Stomach smooth muscle (tissue), 2 donors: ENCODE measurements at regions not wholly inside any gene's neighbourhood (a gene's known extent, or its start where the extent isn't known, plus 50 kb on each side); places are given as distances from the start of the nearest gene placed in this dataset.

Experiments
- H3K27ac ChIP-seq: one replicate; pipeline ENCODE4 v1.7.0; 2013; ENCODE audit warnings: mild to moderate bottlenecking, low read length, inconsistent platforms
- H3K27me3 ChIP-seq, 2 donors: one replicate each; pipeline ENCODE4 v1.7.0; 2013; ENCODE audit warnings: low read length in 2 of 2; ENCODE audit not compliant: insufficient read depth in 2 of 2, control insufficient read depth in 1 of 2
- H3K36me3 ChIP-seq, 2 donors: one replicate each; pipeline ENCODE4 v1.7.0; 2013; ENCODE audit warnings: low read length in 2 of 2; ENCODE audit not compliant: control insufficient read depth in 2 of 2, insufficient read depth in 2 of 2
- H3K4me1 ChIP-seq: one replicate; pipeline ENCODE4 v1.7.0; 2013; ENCODE audit warnings: low read length; ENCODE audit not compliant: control insufficient read depth, insufficient read depth
- H3K4me3 ChIP-seq, 2 donors: one replicate each; pipeline ENCODE4 v1.7.0; 2013; ENCODE audit warnings: low read length in 2 of 2
- H3K9ac ChIP-seq, 2 donors: one replicate each; pipeline ENCODE4 v1.7.0; 2013; ENCODE audit warnings: low read length in 2 of 2, mild to moderate bottlenecking in 1 of 2
- H3K9me3 ChIP-seq, 2 donors: one replicate each; pipeline ENCODE4 v1.7.0; 2013; ENCODE audit warnings: low read length in 2 of 2; ENCODE audit not compliant: control insufficient read depth in 2 of 2
- donor health status: healthy.
- donor health status: Pancreatic carcinoma.

DNA sequence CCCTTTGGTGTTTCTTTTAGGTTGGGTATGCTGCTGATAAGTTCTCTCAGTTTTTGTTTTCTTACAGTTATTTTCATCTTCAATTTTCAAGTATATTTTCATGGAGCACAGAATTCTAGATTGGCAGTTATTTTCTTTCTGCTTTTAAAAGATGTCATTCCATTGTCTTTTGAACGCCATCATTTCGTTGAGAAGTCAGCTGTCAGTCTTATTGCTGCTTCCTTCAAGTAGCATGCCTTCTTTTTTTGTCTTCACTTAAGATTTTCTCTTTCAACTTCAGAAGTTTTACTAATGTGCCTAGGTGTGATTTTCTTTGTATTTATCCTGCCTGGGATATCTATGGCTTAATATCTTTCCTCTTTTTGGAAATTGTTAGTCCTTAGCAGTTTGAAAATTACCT is 262.2 kb upstream of the PMFBP1 start:
- Histone ChIP-seq H3K4me1 (no peaks in the 10 kb centered on the region), H3K27ac (no peak overlapping the region), H3K9ac (no peak overlapping the region), H3K27me3 (no peaks in the 10 kb centered on the region), H3K36me3 (no peaks in the 10 kb centered on the region), H3K4me3 (no peak overlapping the region), H3K9me3 (peaks cover 0 to 4% of the 10 kb centered on the region in 2 donors)

DNA sequence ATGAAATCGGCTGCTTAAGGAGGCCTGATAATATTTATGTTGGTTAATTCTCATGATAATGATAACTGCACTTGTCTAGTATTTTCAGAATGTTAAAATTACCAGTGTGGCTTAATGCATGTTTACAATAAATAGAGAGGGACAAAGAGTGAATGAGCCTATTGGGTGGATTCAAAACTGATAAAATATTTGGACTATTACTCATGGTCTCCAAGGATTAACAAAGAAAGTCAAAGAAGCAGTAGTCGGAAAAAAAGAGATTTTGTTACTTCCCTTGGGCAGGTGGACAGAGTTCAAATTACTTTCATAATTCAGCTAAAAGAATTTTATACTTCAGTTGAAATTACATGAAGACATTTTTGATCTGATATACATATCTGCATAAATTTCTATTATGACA is 258.2 kb upstream of the PMFBP1 start:
- no peak overlapping the region for H3K9ac ChIP-seq
- no peaks in the 10 kb centered on the region for H3K4me1 ChIP-seq
- H3K27me3 ChIP-seq = no peaks in the 10 kb centered on the region
- no peak overlapping the region for H3K4me3 ChIP-seq
- no peak overlapping the region for H3K27ac ChIP-seq
- no peaks in the 10 kb centered on the region for H3K36me3 ChIP-seq
- H3K9me3 ChIP-seq = peaks cover 0 to 7% of the 10 kb centered on the region in 2 donors

DNA sequence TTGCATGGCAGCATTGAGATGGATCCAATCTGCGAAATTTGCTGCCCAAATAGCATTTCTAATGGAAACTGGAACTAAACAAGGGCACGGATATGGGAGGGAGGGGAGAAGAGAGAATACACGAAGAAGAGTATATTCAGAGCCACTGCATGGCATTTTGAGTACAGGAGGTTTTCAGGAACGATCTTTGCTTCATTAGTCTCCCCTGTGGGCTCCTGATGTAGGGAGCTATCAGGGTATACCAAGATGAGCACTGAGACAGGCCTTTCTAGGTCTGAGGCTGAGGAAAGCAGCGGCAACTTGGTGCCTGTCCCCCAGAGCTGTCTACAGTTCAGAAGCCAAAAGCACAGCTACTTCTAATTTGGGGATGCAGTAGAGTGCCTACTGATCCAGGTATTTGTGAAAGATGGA is 257.7 kb upstream of the PMFBP1 start:
- Histone ChIP-seq H3K9ac (no peak overlapping the region), H3K27ac (no peak overlapping the region), H3K9me3 (peaks cover 0 to 3% of the 10 kb centered on the region in 2 donors), H3K36me3 (no peaks in the 10 kb centered on the region), H3K4me3 (no peak overlapping the region), H3K27me3 (no peaks in the 10 kb centered on the region), H3K4me1 (no peaks in the 10 kb centered on the region)

DNA sequence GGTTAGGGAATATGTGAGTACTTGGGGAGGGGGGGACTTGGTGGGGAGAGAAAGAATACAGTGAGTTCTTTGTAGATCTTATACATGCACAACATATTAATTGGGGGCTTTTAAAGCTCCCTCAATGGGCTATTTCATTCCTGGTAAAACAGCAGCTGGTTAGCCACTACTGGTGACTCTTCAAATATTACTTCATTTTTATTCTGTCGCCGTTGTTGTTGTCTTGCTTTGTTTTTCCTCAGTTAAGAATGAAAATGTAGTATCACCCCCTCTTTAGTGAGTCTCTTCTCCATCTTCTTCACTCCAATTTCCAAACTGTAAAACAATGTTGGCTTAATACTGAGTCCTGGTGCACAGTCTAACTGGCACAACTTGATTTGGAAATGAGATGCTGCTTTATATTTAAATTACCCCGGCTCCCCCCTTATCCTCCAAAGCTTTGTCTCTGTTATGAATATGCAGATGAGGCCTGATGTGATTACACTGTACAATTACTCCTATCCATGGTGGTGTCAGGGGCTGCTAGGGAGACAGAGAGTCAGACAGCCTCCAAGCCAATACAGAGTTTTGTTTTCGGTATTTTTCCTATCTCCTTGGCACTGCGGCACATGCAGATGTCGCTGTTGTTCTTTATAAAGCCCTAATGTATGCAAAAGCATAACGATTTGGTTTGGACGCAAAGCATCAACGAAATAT is 256.9 kb upstream of the PMFBP1 start:
- no peak overlapping the region for H3K9ac ChIP-seq
- H3K4me3 ChIP-seq = no peak overlapping the region
- no peaks in the 10 kb centered on the region for H3K36me3 ChIP-seq
- H3K27me3 ChIP-seq = no peaks in the 10 kb centered on the region
- H3K4me1 ChIP-seq = no peaks in the 10 kb centered on the region
- H3K9me3 ChIP-seq = peaks cover 0 to 3% of the 10 kb centered on the region in 2 donors
- no peak overlapping the region for H3K27ac ChIP-seq

DNA sequence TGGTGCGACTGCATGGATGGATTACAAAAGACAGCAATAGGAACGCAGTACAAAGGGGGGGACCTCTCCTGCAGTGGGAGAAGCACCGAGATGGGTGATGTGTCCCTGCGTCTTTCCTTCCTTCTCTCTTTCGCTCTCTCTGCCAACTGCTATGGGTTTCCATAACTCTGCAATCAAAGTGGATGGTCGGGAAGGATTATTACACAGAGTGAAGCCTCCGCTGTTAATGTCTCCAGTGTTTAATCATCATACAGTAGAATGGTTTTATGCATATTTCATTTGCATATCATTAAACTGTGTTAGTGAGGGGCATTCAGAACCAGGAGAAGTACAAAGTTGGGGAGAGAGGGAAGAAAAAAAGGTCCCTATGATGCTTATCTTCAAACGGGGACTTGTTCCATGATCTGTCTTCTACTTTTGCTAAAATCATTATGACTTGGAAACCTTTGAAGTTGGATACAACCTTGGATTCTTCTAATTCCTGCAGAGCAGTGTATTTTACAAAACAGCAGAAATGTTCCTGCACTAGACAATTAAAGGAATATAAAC is 255.9 kb upstream of the PMFBP1 start:
- Histone ChIP-seq H3K9me3 (peaks cover 0 to 3% of the 10 kb centered on the region in 2 donors), H3K9ac (no peak overlapping the region), H3K4me1 (no peaks in the 10 kb centered on the region), H3K27me3 (no peaks in the 10 kb centered on the region), H3K4me3 (no peak overlapping the region), H3K27ac (no peak overlapping the region), H3K36me3 (no peaks in the 10 kb centered on the region)

DNA sequence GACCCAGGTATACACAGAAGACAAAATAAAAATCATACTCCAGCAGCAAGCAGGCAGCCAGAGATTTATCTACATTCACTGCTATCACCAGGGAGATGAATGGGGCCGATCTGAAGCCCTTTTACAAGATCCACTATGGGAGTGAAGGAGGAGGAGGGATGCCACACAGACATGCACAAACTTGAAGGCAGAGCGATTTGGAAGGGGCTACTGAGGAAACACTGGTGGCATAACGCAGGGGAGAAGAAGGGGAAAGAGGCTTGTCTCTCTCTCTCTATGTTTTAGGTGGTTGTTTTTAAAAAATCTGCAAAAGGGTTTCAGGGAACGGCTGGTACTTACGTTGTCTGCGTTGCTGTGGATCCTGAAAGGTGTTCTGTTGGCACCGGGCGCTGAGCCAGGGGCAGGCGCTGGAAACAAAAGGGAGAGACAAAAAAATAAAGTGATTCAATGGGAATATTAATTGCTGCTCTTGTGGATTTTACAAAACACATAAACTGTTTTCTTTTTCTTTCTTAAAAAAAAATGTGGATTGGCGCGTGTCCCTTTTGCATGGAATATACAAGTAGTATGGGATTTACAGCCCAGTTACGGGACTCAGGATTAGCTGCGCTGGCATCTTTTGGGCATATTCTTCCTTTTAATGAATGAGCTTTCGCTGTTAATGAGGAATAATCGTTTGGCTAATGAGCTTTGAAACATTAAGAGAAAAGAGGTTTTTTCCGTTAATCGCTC is 255.3 kb upstream of the PMFBP1 start:
- no peak overlapping the region for H3K9ac ChIP-seq
- no peaks in the 10 kb centered on the region for H3K27me3 ChIP-seq
- H3K4me3 ChIP-seq = no peak overlapping the region
- H3K9me3 ChIP-seq = peaks cover 0 to 3% of the 10 kb centered on the region in 2 donors
- no peak overlapping the region for H3K27ac ChIP-seq
- no peaks in the 10 kb centered on the region for H3K36me3 ChIP-seq
- no peaks in the 10 kb centered on the region for H3K4me1 ChIP-seq

DNA sequence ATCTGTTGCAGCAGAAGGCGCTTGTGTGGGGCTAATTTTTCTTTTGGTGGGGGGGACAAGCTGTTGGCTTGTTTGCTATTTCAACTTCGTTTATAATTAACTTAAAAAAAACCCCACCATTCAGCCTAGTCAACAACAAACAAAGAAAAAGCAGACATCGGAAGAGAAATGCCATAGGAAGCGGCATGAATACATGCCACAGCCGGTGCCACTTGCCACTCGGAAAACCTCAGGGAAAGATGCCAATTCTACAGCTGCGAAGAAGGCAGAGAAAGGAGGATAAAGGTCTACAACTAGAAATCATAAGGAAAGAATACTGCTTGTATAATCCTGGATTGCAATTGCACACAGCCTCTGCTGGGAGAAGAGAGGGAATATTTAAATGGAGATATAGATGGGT is 254.4 kb upstream of the PMFBP1 start:
- Histone ChIP-seq H3K36me3 (no peaks in the 10 kb centered on the region), H3K9me3 (peaks cover 0 to 3% of the 10 kb centered on the region in 2 donors), H3K27ac (no peak overlapping the region), H3K4me1 (no peaks in the 10 kb centered on the region), H3K4me3 (no peak overlapping the region), H3K9ac (no peak overlapping the region), H3K27me3 (no peaks in the 10 kb centered on the region)

DNA sequence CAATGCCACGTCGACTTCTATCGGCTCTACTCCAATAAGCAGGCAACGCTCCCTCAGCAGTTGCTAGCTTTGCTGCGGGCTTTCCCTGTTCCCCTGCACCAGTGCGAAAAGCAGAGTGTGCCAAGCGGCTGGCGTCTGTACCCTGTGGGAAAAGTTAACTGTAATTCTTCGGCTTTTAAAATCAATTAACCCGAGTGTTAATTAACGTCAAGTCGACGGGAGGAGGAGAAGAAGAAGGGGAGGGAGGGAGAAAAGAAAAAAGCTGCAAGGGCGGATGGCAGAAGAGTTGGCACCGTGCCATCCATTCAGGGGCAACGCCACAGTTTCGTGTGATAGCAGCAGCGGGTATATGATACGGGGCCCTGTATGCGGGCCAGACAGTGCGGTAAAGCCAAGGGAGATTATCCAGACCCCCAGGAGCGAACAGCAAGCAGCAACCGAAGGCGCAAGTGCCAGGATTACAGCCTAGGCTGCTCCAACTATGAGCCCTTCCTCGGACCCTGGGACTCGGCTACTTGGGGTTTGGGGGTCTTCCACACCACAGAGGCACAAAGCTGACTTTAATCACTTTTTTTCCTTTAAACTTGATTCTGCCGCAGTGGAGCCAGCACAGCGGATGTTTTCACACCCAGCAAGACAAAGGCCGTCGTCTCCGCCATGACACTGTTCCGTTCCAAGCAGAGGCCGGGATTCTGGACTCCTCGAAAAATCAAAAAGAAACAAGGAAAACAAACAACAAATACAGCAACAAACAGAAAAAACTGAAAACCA is 253.8 kb upstream of the PMFBP1 start:
- no peaks in the 10 kb centered on the region for H3K27me3 ChIP-seq
- H3K9ac ChIP-seq = no peak overlapping the region
- H3K27ac ChIP-seq = no peak overlapping the region
- no peaks in the 10 kb centered on the region for H3K36me3 ChIP-seq
- H3K4me3 ChIP-seq = no peak overlapping the region
- H3K9me3 ChIP-seq = peaks cover 0 to 3% of the 10 kb centered on the region in 2 donors
- no peaks in the 10 kb centered on the region for H3K4me1 ChIP-seq

DNA sequence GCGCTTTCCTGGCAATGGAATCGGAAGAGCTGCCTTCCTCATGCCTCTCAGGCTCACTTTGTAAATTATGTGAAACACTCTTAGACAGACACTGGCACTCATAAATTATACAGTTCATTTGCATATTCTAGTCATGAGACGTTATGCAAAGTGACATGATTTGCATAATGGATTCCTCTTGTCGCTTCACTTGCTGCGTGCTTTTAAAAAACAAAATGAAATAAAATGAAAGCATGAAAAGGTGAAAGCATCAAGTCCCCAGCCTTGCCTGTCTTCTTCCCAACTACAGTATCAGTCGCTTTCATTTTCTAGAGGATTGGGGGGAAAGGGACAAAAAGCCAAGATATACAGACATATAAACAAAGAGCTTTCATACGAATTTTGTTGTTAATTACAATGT is 252.8 kb upstream of the PMFBP1 start:
- H3K4me3 ChIP-seq = no peak overlapping the region
- H3K4me1 ChIP-seq = no peaks in the 10 kb centered on the region
- H3K27ac ChIP-seq = no peak overlapping the region
- H3K36me3 ChIP-seq = no peaks in the 10 kb centered on the region
- H3K27me3 ChIP-seq = no peaks in the 10 kb centered on the region
- no peak overlapping the region for H3K9ac ChIP-seq
- H3K9me3 ChIP-seq = peaks cover 0 to 3% of the 10 kb centered on the region in 2 donors

DNA sequence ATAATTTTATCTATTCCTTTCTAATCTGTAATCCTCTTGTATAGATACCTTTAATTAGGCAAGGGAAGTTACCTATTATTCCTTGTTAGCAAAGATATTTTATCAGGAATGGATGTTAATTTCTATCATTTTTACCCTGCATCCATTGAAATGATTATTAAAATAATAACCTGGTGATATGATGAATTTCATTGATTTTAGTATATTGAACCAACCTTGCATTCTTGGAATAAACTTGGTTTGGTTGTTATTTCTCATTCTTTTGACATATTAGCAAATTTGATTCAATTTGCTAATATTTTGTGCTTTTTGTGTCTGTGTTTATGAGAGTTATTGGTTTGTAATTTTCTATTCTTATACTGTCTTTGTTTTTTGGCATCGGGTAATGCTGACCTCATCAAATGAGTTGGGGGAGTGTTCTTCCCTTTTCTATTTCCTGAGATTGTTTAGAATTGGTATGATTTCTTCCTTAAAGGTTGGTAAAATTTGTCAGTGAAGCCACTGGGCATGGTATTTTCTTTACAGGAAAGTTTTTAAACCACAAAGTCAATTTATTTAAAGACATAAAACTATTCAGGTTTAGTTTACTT is 250.4 kb upstream of the PMFBP1 start:
- H3K27me3 ChIP-seq = no peaks in the 10 kb centered on the region
- H3K4me1 ChIP-seq = no peaks in the 10 kb centered on the region
- no peak overlapping the region for H3K9ac ChIP-seq
- no peaks in the 10 kb centered on the region for H3K36me3 ChIP-seq
- peaks cover 0 to 8% of the 10 kb centered on the region in 2 donors for H3K9me3 ChIP-seq
- no peak overlapping the region for H3K4me3 ChIP-seq
- no peak overlapping the region for H3K27ac ChIP-seq
